ENCODE measurements at regions not wholly inside any gene's neighbourhood (a gene's known extent, or its start where the extent isn't known, plus 50 kb on each side); places are given as distances from the start of the nearest gene placed in this dataset.

DNA sequence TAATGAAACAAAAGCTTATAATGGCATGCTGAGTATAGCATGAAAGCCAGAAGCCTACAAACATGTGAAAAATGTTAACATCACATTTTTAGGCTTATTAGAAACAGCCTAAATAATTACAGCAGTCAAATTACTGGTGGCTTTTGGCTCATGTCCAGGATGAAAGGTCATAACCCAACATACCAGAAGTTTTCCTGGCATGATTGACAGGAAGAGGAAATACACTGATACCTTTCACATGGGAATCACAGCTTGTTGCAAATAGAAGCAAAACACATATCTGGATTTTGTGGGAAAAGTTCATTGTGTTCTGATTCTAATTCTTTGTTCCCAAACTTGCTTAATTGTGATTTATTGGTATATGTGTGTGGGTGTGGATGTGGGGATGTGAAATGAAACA, 393.5 kb upstream of the ARRDC4 start:
- in situ Hi-C loops (cut with HindIII; ENCODE audit: low pct_unique_long_range_greater_than_20kb, low sequenced_read_pairs): no loop called here
- no peak for DNase-seq (ENCODE audit: low read depth in 1 of 2, low spot score in 1 of 2)
- no peak for TF ChIP-seq JUND (IDR thresholded peaks at IDR 0.05; ENCODE audit: low read depth)

DNA sequence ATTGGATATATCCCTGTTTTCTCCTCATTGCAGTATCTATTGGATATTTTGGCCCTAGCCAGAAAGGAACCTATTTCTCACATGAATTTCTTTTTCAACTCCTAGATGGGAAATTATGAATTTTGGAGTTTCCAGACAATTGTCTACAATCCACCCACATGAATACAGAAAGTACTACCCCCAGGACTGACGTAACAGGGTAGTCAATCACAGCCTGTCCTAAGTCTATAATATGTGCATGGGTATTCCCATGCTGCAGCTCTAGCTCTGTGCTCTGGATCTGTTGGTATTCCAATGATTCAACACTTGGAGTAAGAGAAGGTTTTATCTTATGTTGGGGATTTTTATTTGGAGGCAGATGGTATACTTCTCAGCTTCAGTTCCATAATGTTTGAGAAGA, 393.1 kb upstream of the ARRDC4 start:
- DNase-seq (ENCODE audit: low read depth in 1 of 2, low spot score in 1 of 2): no peak
- in situ Hi-C loops (cut with HindIII; ENCODE audit: low pct_unique_long_range_greater_than_20kb, low sequenced_read_pairs): no loop called here
- TF ChIP-seq JUND (IDR thresholded peaks at IDR 0.05; ENCODE audit: low read depth): no peak

DNA sequence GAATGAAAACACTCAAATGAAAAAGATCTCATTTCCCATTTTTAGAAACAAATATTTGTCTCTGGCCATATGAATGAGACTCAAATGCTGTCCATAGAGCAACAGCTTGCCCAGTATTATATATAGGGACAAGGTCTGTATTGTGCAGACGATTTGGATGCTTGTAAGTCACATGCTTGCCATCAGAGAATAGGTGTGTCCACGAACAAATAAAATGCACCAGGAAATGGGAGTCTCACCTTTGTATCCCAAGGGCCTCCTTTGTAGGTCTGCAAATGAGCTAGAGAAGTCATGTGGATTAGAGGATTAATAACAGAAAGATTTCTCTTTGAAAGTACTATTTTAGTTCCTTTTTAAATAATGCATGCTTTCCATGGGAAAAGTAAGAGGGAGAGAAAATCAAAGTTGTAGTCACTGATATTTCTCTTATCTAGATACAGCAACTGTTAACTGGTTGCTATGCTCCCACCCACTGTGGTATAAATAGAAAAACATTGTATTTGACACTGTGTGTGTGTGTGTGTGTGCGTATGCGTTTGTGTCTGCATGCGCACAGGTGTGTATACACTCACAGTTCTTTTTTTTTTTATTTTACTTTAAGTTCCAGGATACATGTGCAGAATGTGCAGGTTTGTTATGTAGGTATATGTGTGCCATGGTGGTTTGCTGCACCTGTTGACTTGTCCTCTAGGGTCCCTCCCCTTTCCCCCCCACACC, 383.4 kb upstream of the ARRDC4 start:
- in situ Hi-C loops (cut with HindIII; ENCODE audit: low pct_unique_long_range_greater_than_20kb, low sequenced_read_pairs): no loop called here
- DNase-seq (ENCODE audit: low read depth in 1 of 2, low spot score in 1 of 2): no peak
- no peak for TF ChIP-seq JUND (IDR thresholded peaks at IDR 0.05; ENCODE audit: low read depth)

GRCh38 chr15:97585408-97585807, 375.1 kb upstream of the ARRDC4 start:
- in situ Hi-C loops (cut with HindIII; ENCODE audit: low pct_unique_long_range_greater_than_20kb, low sequenced_read_pairs): no loop called here
- TF ChIP-seq JUND (IDR thresholded peaks at IDR 0.05; ENCODE audit: low read depth): no peak
- no peak for DNase-seq (ENCODE audit: low read depth in 1 of 2, low spot score in 1 of 2)

DNA sequence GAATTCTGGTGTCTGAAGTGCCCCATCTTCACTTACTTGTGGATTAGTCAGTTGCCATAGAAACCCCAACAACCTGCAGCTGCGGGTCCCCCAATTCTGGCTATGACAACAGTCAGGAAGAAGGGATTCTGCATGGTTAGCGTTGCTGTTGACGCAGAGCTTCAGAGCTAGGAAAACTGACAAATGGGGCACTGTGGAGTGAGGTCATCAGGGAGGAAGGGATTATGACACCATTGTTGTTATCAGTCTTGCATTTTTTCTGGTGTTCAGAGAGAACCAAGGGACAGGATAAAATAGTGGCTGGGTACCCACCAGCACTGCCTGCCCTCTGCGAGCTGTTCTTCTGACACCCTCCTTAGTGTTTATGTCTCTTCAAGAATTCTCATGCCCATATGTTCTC, 367.7 kb upstream of the ARRDC4 start:
- DNase-seq (ENCODE audit: low read depth in 1 of 2, low spot score in 1 of 2): no peak
- in situ Hi-C loops (cut with HindIII; ENCODE audit: low pct_unique_long_range_greater_than_20kb, low sequenced_read_pairs): no loop called here
- TF ChIP-seq JUND (IDR thresholded peaks at IDR 0.05; ENCODE audit: low read depth): no peak

DNA sequence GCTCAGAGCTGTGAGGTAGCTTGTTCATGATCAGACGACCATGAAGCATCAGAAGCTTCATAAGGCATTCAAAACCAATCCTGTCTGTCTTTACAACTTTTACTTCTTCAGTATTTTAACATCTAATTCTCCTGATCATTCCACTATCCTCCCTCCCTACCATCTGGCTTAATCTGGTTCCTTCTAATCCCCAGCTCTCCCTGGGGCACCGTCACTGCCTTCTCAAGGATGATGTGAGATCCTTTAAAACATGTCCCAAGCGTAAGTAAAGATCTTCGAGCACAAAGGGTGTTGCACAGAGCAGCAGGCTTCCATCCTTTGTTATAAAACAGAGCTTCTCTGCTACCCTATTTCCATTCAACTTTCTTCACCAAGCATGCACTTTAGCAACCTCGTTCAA, 362.7 kb upstream of the ARRDC4 start:
- no peak for DNase-seq (ENCODE audit: low read depth in 1 of 2, low spot score in 1 of 2)
- in situ Hi-C loops (cut with HindIII; ENCODE audit: low pct_unique_long_range_greater_than_20kb, low sequenced_read_pairs): no loop called here
- no peak for TF ChIP-seq JUND (IDR thresholded peaks at IDR 0.05; ENCODE audit: low read depth)

GRCh38 chr15:97598353-97598798, 362.1 kb upstream of the ARRDC4 start:
- DNase-seq (ENCODE audit: low read depth in 1 of 2, low spot score in 1 of 2): no peak
- in situ Hi-C loops (cut with HindIII; ENCODE audit: low pct_unique_long_range_greater_than_20kb, low sequenced_read_pairs): no loop called here
- no peak for TF ChIP-seq JUND (IDR thresholded peaks at IDR 0.05; ENCODE audit: low read depth)

DNA sequence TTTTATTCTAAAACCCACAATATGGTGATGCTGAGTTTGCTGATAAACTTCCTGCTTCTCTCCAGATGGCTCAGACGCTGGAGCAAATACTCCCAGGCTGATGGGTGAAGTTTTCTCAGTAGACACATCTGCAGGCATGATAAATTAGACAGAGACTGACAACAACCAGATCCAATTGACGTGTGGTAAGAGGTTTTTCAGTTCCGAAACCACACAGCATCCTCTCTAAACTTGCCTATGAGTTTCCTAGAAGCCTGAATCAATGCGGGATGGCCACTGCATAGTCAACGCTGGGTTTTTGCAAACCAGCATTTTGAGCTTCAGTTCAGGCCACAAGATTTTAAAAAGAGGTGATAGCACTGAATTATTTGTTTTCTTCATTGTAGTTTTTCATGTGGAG, 360.3 kb upstream of the ARRDC4 start:
- TF ChIP-seq JUND (IDR thresholded peaks at IDR 0.05; ENCODE audit: low read depth): no peak
- no peak for DNase-seq (ENCODE audit: low read depth in 1 of 2, low spot score in 1 of 2)
- in situ Hi-C loops (cut with HindIII; ENCODE audit: low pct_unique_long_range_greater_than_20kb, low sequenced_read_pairs): no loop called here

GRCh38 chr15:97604677-97605076, 355.8 kb upstream of the ARRDC4 start:
- no peak for TF ChIP-seq JUND (IDR thresholded peaks at IDR 0.05; ENCODE audit: low read depth)
- in situ Hi-C loops (cut with HindIII; ENCODE audit: low pct_unique_long_range_greater_than_20kb, low sequenced_read_pairs): no loop called here

DNA sequence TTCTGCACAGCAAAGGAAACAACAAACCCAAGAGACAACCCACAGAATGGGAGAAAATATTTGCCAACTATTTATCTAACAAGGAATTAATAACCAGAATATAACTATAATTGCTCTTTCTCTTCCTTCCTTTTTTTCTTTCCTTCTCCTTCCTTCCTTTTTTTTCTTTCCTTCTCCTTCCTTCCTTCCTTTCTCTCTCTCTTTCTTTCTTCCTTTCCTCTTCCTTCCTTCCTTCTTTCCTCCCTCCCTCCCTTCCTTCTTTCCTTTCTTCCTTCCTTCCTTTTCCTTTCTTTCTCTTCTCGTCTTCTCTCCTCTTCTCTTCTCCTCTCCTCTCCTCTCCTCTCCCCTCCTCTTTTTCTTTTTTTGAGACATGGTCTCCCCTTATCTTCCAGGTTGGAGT, 345.4 kb upstream of the ARRDC4 start:
- DNase-seq (ENCODE audit: low read depth in 1 of 2, low spot score in 1 of 2): no peak
- in situ Hi-C loops (cut with HindIII; ENCODE audit: low pct_unique_long_range_greater_than_20kb, low sequenced_read_pairs): no loop called here
- no peak for TF ChIP-seq JUND (IDR thresholded peaks at IDR 0.05; ENCODE audit: low read depth)

More at GRCh38 chr15:97604677-97605076, 355.8 kb upstream of the ARRDC4 start:
- DNase-seq (ENCODE audit: low read depth in 1 of 2, low spot score in 1 of 2): no peak

GRCh38 chr15:97623091-97623661, 337.3 kb upstream of the ARRDC4 start:
- in situ Hi-C loops (cut with HindIII; ENCODE audit: low pct_unique_long_range_greater_than_20kb, low sequenced_read_pairs): no loop called here

DNA sequence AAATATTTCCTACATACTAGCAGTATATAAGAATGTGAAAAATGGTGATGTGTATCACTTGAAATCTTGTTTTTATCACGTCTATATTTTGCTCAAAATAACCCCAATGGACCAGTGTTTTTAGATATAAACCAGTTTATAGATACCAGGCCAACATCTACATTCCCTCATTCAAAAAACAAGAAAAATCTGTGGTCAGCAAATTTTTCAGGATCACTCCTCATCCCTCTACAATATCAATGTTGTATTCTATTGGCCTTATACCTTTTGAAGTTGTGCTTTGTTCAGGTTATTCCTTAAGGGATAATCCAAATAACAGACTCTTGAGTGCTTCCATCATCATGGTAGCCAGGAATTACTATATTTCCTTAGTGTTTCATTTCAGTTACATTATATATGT, 332.9 kb upstream of the ARRDC4 start:
- in situ Hi-C loops (cut with HindIII; ENCODE audit: low pct_unique_long_range_greater_than_20kb, low sequenced_read_pairs): no loop called here
- DNase-seq (ENCODE audit: low read depth in 1 of 2, low spot score in 1 of 2): no peak
- no peak for TF ChIP-seq JUND (IDR thresholded peaks at IDR 0.05; ENCODE audit: low read depth)

More at GRCh38 chr15:97623091-97623661, 337.3 kb upstream of the ARRDC4 start:
- no peak for TF ChIP-seq JUND (IDR thresholded peaks at IDR 0.05; ENCODE audit: low read depth)
- DNase-seq (ENCODE audit: low read depth in 1 of 2, low spot score in 1 of 2): no peak

DNA sequence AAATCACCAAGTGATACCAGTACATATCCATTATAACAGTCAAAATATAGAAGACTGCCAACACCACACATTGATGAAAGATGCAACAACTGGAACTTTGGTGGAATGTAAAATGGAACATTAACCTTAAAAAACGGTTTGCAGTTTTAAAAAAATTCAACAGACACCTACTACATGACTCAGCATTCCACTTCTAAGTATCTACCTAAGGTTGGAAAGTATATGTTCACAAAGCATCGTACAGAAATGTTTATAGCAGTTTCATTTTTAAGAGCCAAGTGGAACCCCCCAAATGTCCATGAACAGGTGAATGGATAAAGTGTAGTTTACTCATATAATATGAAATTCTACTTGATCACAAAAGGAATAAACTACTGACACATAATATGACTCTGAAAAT, 314.7 kb upstream of the ARRDC4 start:
- no peak for DNase-seq (ENCODE audit: low read depth in 1 of 2, low spot score in 1 of 2)
- no peak for TF ChIP-seq JUND (IDR thresholded peaks at IDR 0.05; ENCODE audit: low read depth)
- in situ Hi-C loops (cut with HindIII; ENCODE audit: low pct_unique_long_range_greater_than_20kb, low sequenced_read_pairs): no loop called here

GRCh38 chr15:97648728-97649127, 311.8 kb upstream of the ARRDC4 start:
- TF ChIP-seq JUND (IDR thresholded peaks at IDR 0.05; ENCODE audit: low read depth): no peak
- DNase-seq (ENCODE audit: low read depth in 1 of 2, low spot score in 1 of 2): no peak
- in situ Hi-C loops (cut with HindIII; ENCODE audit: low pct_unique_long_range_greater_than_20kb, low sequenced_read_pairs): no loop called here

All from T47D (cell line).